ENCODE measurements at regions not wholly inside any gene's neighbourhood (a gene's known extent, or its start where the extent isn't known, plus 50 kb on each side); places are given as distances from the start of the nearest gene placed in this dataset.

GRCh38 chr2:75348307-75348706, 149.0 kb upstream of the TACR1 start:
- no peak overlapping the region for H3K27ac ChIP-seq (ENCODE audit: low read length)
- H2AFZ ChIP-seq (ENCODE audit: low read length) = no peak overlapping the region
- H3K4me1 ChIP-seq (ENCODE audit: low read length) = no peaks in the 10 kb centered on the region
- H4K20me1 ChIP-seq (ENCODE audit: insufficient read depth, low read depth, low read length) = no peaks in the 10 kb centered on the region; the same call in 1 of the 2 replicates
- no peak overlapping the region for H3K9ac ChIP-seq (ENCODE audit: low read length)
- H3K4me3 ChIP-seq (ENCODE audit: low read length) = no peak overlapping the region
- no peaks in the 10 kb centered on the region for H3K9me2 ChIP-seq (replicated peaks; ENCODE audit: insufficient read depth, low read length)
- no peaks in the 10 kb centered on the region for H3K79me2 ChIP-seq (ENCODE audit: low read length)
- no peak overlapping the region for H3K4me2 ChIP-seq (ENCODE audit: low read depth, low read length, poor library complexity, severe bottlenecking)
- DNase-seq = no peak
- no peaks in the 10 kb centered on the region for H3K9me3 ChIP-seq (ENCODE audit: low read length)
- H3K36me3 ChIP-seq (ENCODE audit: insufficient read depth, low read length) = no peaks in the 10 kb centered on the region
- no peaks in the 10 kb centered on the region for H3K27me3 ChIP-seq (ENCODE audit: low read length)

GRCh38 chr2:75344146-75344545, 144.8 kb upstream of the TACR1 start:
- Histone ChIP-seq H2AFZ (ENCODE audit: low read length) (no peak overlapping the region), H3K27me3 (ENCODE audit: low read length) (no peaks in the 10 kb centered on the region)

GRCh38 chr2:75342504-75343175, 143.3 kb upstream of the TACR1 start:
- Histone ChIP-seq H3K27me3 (ENCODE audit: low read length) (no peaks in the 10 kb centered on the region), H2AFZ (ENCODE audit: low read length) (no peak overlapping the region), H3K9me2 (replicated peaks; ENCODE audit: insufficient read depth, low read length) (no peaks in the 10 kb centered on the region), H4K20me1 (ENCODE audit: insufficient read depth, low read depth, low read length) (peaks cover 5% of the 10 kb centered on the region; the same call in 1 of the 2 replicates), H3K9me3 (ENCODE audit: low read length) (no peaks in the 10 kb centered on the region), H3K9ac (ENCODE audit: low read length) (no peak overlapping the region), H3K79me2 (ENCODE audit: low read length) (no peaks in the 10 kb centered on the region), H3K4me1 (ENCODE audit: low read length) (no peaks in the 10 kb centered on the region), H3K27ac (ENCODE audit: low read length) (no peak overlapping the region), H3K4me3 (ENCODE audit: low read length) (no peak overlapping the region), H3K36me3 (ENCODE audit: insufficient read depth, low read length) (no peaks in the 10 kb centered on the region), H3K4me2 (ENCODE audit: low read depth, low read length, poor library complexity, severe bottlenecking) (no peak overlapping the region)
- DNase-seq = no peak

More at GRCh38 chr2:75344146-75344545, 144.8 kb upstream of the TACR1 start:
- Histone ChIP-seq H3K4me2 (ENCODE audit: low read depth, low read length, poor library complexity, severe bottlenecking) (no peak overlapping the region), H3K4me3 (ENCODE audit: low read length) (no peak overlapping the region), H3K79me2 (ENCODE audit: low read length) (no peaks in the 10 kb centered on the region), H3K9me2 (replicated peaks; ENCODE audit: insufficient read depth, low read length) (no peaks in the 10 kb centered on the region), H4K20me1 (ENCODE audit: insufficient read depth, low read depth, low read length) (no peaks in the 10 kb centered on the region; the same call in 1 of the 2 replicates), H3K4me1 (ENCODE audit: low read length) (no peaks in the 10 kb centered on the region), H3K9me3 (ENCODE audit: low read length) (no peaks in the 10 kb centered on the region), H3K27ac (ENCODE audit: low read length) (no peak overlapping the region), H3K9ac (ENCODE audit: low read length) (no peak overlapping the region), H3K36me3 (ENCODE audit: insufficient read depth, low read length) (no peaks in the 10 kb centered on the region)
- DNase-seq = no peak

GRCh38 chr2:75340560-75340959, 141.2 kb upstream of the TACR1 start:
- Histone ChIP-seq H3K9ac (ENCODE audit: low read length) (no peak overlapping the region), H3K9me2 (replicated peaks; ENCODE audit: insufficient read depth, low read length) (no peaks in the 10 kb centered on the region), H3K4me1 (ENCODE audit: low read length) (no peaks in the 10 kb centered on the region), H3K79me2 (ENCODE audit: low read length) (no peaks in the 10 kb centered on the region), H3K4me3 (ENCODE audit: low read length) (no peak overlapping the region), H3K36me3 (ENCODE audit: insufficient read depth, low read length) (no peaks in the 10 kb centered on the region), H2AFZ (ENCODE audit: low read length) (no peak overlapping the region), H3K4me2 (ENCODE audit: low read depth, low read length, poor library complexity, severe bottlenecking) (no peak overlapping the region), H3K27me3 (ENCODE audit: low read length) (no peaks in the 10 kb centered on the region), H4K20me1 (ENCODE audit: insufficient read depth, low read depth, low read length) (peaks cover 5% of the 10 kb centered on the region; the same call in 1 of the 2 replicates), H3K9me3 (ENCODE audit: low read length) (no peaks in the 10 kb centered on the region), H3K27ac (ENCODE audit: low read length) (no peak overlapping the region)
- DNase-seq = no peak

- no peaks in the 10 kb centered on the region for H3K4me1 ChIP-seq (ENCODE audit: low read length)
- DNase-seq = no peak
- no peak overlapping the region for H3K9ac ChIP-seq (ENCODE audit: low read length)
- H2AFZ ChIP-seq (ENCODE audit: low read length) = no peak overlapping the region
- 0 out of 2 replicates have a peak, but pooled peaks cover 5% of the 10 kb centered on the region for H4K20me1 ChIP-seq (ENCODE audit: insufficient read depth, low read depth, low read length)
- no peaks in the 10 kb centered on the region for H3K9me2 ChIP-seq (replicated peaks; ENCODE audit: insufficient read depth, low read length)
- no peaks in the 10 kb centered on the region for H3K36me3 ChIP-seq (ENCODE audit: insufficient read depth, low read length)
- H3K4me2 ChIP-seq (ENCODE audit: low read depth, low read length, poor library complexity, severe bottlenecking) = no peak overlapping the region
- H3K79me2 ChIP-seq (ENCODE audit: low read length) = no peaks in the 10 kb centered on the region
- H3K27ac ChIP-seq (ENCODE audit: low read length) = no peak overlapping the region
- no peak overlapping the region for H3K4me3 ChIP-seq (ENCODE audit: low read length)
- no peaks in the 10 kb centered on the region for H3K9me3 ChIP-seq (ENCODE audit: low read length)
- H3K27me3 ChIP-seq (ENCODE audit: low read length) = no peaks in the 10 kb centered on the region
Measured at GRCh38 chr2:75338461-75338860, 139.1 kb upstream of the TACR1 start.

GRCh38 chr2:75337619-75338018, 138.3 kb upstream of the TACR1 start:
- Histone ChIP-seq H3K27ac (ENCODE audit: low read length) (no peak overlapping the region), H3K9me2 (replicated peaks; ENCODE audit: insufficient read depth, low read length) (no peaks in the 10 kb centered on the region), H3K79me2 (ENCODE audit: low read length) (no peaks in the 10 kb centered on the region), H3K4me1 (ENCODE audit: low read length) (no peaks in the 10 kb centered on the region), H4K20me1 (ENCODE audit: insufficient read depth, low read depth, low read length) (0 out of 2 replicates have a peak, but pooled peaks cover 5% of the 10 kb centered on the region), H3K36me3 (ENCODE audit: insufficient read depth, low read length) (no peaks in the 10 kb centered on the region), H3K4me2 (ENCODE audit: low read depth, low read length, poor library complexity, severe bottlenecking) (no peak overlapping the region), H3K9ac (ENCODE audit: low read length) (no peak overlapping the region), H2AFZ (ENCODE audit: low read length) (no peak overlapping the region), H3K9me3 (ENCODE audit: low read length) (no peaks in the 10 kb centered on the region), H3K4me3 (ENCODE audit: low read length) (no peak overlapping the region), H3K27me3 (ENCODE audit: low read length) (no peaks in the 10 kb centered on the region)
- DNase-seq = no peak

- Histone ChIP-seq H3K27me3 (ENCODE audit: low read length) (no peaks in the 10 kb centered on the region), H3K9me2 (replicated peaks; ENCODE audit: insufficient read depth, low read length) (no peaks in the 10 kb centered on the region)
Measured at GRCh38 chr2:75337016-75337415, 137.7 kb upstream of the TACR1 start.

GRCh38 chr2:75336451-75336850, 137.1 kb upstream of the TACR1 start:
- H3K4me3 ChIP-seq (ENCODE audit: low read length) = no peak overlapping the region
- no peak overlapping the region for H3K9ac ChIP-seq (ENCODE audit: low read length)
- H3K4me1 ChIP-seq (ENCODE audit: low read length) = no peaks in the 10 kb centered on the region
- no peak overlapping the region for H2AFZ ChIP-seq (ENCODE audit: low read length)
- no peaks in the 10 kb centered on the region for H3K36me3 ChIP-seq (ENCODE audit: insufficient read depth, low read length)
- no peaks in the 10 kb centered on the region for H3K9me2 ChIP-seq (replicated peaks; ENCODE audit: insufficient read depth, low read length)
- no peak overlapping the region for H3K27ac ChIP-seq (ENCODE audit: low read length)
- H3K4me2 ChIP-seq (ENCODE audit: low read depth, low read length, poor library complexity, severe bottlenecking) = no peak overlapping the region
- H4K20me1 ChIP-seq (ENCODE audit: insufficient read depth, low read depth, low read length) = 0 out of 2 replicates have a peak, but pooled peaks cover 5% of the 10 kb centered on the region
- no peaks in the 10 kb centered on the region for H3K9me3 ChIP-seq (ENCODE audit: low read length)
- H3K27me3 ChIP-seq (ENCODE audit: low read length) = no peaks in the 10 kb centered on the region
- H3K79me2 ChIP-seq (ENCODE audit: low read length) = no peaks in the 10 kb centered on the region
- DNase-seq = no peak

More at GRCh38 chr2:75337016-75337415, 137.7 kb upstream of the TACR1 start:
- H3K36me3 ChIP-seq (ENCODE audit: insufficient read depth, low read length) = no peaks in the 10 kb centered on the region
- H4K20me1 ChIP-seq (ENCODE audit: insufficient read depth, low read depth, low read length) = 0 out of 2 replicates have a peak, but pooled peaks cover 5% of the 10 kb centered on the region
- H2AFZ ChIP-seq (ENCODE audit: low read length) = no peak overlapping the region
- no peak overlapping the region for H3K4me3 ChIP-seq (ENCODE audit: low read length)
- no peak overlapping the region for H3K27ac ChIP-seq (ENCODE audit: low read length)
- no peaks in the 10 kb centered on the region for H3K4me1 ChIP-seq (ENCODE audit: low read length)
- H3K4me2 ChIP-seq (ENCODE audit: low read depth, low read length, poor library complexity, severe bottlenecking) = no peak overlapping the region
- H3K9ac ChIP-seq (ENCODE audit: low read length) = no peak overlapping the region
- no peaks in the 10 kb centered on the region for H3K9me3 ChIP-seq (ENCODE audit: low read length)
- H3K79me2 ChIP-seq (ENCODE audit: low read length) = no peaks in the 10 kb centered on the region
- no peak for DNase-seq

All from Karpas-422 (cell line).